ENCODE measurements at regions not wholly inside any gene's neighbourhood (a gene's known extent, or its start where the extent isn't known, plus 50 kb on each side); places are given as distances from the start of the nearest gene placed in this dataset.

DNA sequence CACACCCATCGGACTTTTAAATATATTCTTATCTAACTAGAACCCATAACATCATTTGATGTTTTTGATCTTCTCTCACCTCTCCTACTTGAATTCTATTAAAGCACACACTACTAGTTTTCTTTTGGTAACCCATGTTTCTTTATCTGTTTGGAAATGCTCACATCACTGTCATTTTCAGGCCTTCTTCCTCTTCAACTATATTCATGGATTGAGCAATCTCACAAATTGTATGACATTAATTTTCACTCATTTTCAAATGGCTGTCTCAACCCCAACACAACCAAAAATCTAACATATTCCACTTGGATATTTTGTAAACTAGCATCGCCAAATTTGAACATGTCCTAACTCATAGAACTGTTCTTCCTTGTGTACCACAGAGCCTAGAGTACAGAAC lies 488.0 kb upstream of the SEMA3A start:
- H3K9me2 ChIP-seq (ENCODE audit: insufficient read depth) = no peaks in the 10 kb centered on the region
- H3K27ac ChIP-seq (ENCODE audit: low read depth, low read length) = no peak overlapping the region
- intact Hi-C loops (cut with micrococcal nuclease) = no loop called here
- no peaks in the 10 kb centered on the region for H3K36me3 ChIP-seq (ENCODE audit: control insufficient read depth in 1 of 2, insufficient read depth in 2 of 2, low read length in 2 of 2)
- H3K9me3 ChIP-seq (ENCODE audit: control insufficient read depth in 1 of 2, insufficient read depth in 1 of 2, low read depth in 1 of 2, low read length in 2 of 2) = no peaks in the 10 kb centered on the region
- H3K4me3 ChIP-seq (replicated peaks in 1 of 2; ENCODE audit: low read depth in 1 of 2, low read length in 2 of 2) = no peak overlapping the region
- ChIA-PET RAD21 (ENCODE audit: low non-redundant PET in 1 of 2, low total read pairs in 2 of 2, uncharacterized antibody in 2 of 2, unreplicated experiment in 2 of 2) (no interaction called here), CTCF (no interaction called here), POLR2A (no interaction called here)
- DNase-seq (ENCODE audit: low read depth, low spot score) (no peak), ATAC-seq (no peak)
- H3K79me2 ChIP-seq (ENCODE audit: insufficient read depth, low read length) = no peaks in the 10 kb centered on the region
- no peaks in the 10 kb centered on the region for H3K27me3 ChIP-seq (ENCODE audit: insufficient read depth, low read length)
- BruUV-seq (replicated peaks) = no TSS peak
- no peak overlapping the region for H3K9ac ChIP-seq (ENCODE audit: low read length)
- no peak overlapping the region for H3K4me2 ChIP-seq (ENCODE audit: low read length)
- no peaks in the 10 kb centered on the region for H4K20me1 ChIP-seq (ENCODE audit: insufficient read depth)
- H3K4me1 ChIP-seq (ENCODE audit: control insufficient read depth in 1 of 2, insufficient read depth in 2 of 2, low read length in 2 of 2) = no peaks in the 10 kb centered on the region
- TF ChIP-seq ELF1 (IDR thresholded peaks at IDR 0.05; ENCODE audit: borderline replicate concordance, low read depth) (no peak), CBX3 (IDR thresholded peaks at IDR 0.05; ENCODE audit: low read depth) (no peak), RAD21 (IDR thresholded peaks at IDR 0.05; ENCODE audit: low read depth) (no peak), SP1 (IDR thresholded peaks at IDR 0.05; ENCODE audit: low read depth) (no peak), CEBPB (IDR thresholded peaks at IDR 0.05; ENCODE audit: low read depth) (no peak), EZH2phosphoT487 (IDR thresholded peaks at IDR 0.05; ENCODE audit: borderline replicate concordance) (no peak), POLR2A (IDR thresholded peaks at IDR 0.05; ENCODE audit: borderline replicate concordance, extremely low read depth, insufficient read depth, insufficient read length) (no peak), EGR1 (IDR thresholded peaks at IDR 0.05; ENCODE audit: low read depth) (no peak), ZNF274 (IDR thresholded peaks at IDR 0.05; ENCODE audit: low read depth, low read length) (no peak), POLR2AphosphoS5 (IDR thresholded peaks at IDR 0.05; ENCODE audit: low read depth, low read length) (no peak), FOSL1 (IDR thresholded peaks at IDR 0.05; ENCODE audit: low read depth) (no peak), ZFX (IDR thresholded peaks at IDR 0.05) (no peak), EZH2 (IDR thresholded peaks at IDR 0.05) (no peak), SRF (IDR thresholded peaks at IDR 0.05; ENCODE audit: low read depth) (no peak), SIN3A (IDR thresholded peaks at IDR 0.05; ENCODE audit: low read depth) (no peak)
- TF ChIP-seq, protein P1, sequence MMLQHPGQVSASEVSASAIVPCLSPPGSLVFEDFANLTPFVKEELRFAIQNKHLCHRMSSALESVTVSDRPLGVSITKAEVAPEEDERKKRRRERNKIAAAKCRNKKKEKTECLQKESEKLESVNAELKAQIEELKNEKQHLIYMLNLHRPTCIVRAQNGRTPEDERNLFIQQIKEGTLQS (IDR thresholded peaks at IDR 0.05) = no peak
- TF ChIP-seq, protein P2, sequence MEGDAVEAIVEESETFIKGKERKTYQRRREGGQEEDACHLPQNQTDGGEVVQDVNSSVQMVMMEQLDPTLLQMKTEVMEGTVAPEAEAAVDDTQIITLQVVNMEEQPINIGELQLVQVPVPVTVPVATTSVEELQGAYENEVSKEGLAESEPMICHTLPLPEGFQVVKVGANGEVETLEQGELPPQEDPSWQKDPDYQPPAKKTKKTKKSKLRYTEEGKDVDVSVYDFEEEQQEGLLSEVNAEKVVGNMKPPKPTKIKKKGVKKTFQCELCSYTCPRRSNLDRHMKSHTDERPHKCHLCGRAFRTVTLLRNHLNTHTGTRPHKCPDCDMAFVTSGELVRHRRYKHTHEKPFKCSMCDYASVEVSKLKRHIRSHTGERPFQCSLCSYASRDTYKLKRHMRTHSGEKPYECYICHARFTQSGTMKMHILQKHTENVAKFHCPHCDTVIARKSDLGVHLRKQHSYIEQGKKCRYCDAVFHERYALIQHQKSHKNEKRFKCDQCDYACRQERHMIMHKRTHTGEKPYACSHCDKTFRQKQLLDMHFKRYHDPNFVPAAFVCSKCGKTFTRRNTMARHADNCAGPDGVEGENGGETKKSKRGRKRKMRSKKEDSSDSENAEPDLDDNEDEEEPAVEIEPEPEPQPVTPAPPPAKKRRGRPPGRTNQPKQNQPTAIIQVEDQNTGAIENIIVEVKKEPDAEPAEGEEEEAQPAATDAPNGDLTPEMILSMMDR (IDR thresholded peaks at IDR 0.05 in 2 of 3, conservative IDR thresholded peaks at IDR 0.05 in 1 of 3; ENCODE audit: borderline replicate concordance in 1 of 3, insufficient read depth in 1 of 3, low read depth in 2 of 3, low read length in 2 of 3) = no peak
- TF ChIP-seq, protein P3, sequence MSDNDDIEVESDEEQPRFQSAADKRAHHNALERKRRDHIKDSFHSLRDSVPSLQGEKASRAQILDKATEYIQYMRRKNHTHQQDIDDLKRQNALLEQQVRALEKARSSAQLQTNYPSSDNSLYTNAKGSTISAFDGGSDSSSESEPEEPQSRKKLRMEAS (IDR thresholded peaks at IDR 0.05) = no peak
- TF ChIP-seq, protein P4, sequence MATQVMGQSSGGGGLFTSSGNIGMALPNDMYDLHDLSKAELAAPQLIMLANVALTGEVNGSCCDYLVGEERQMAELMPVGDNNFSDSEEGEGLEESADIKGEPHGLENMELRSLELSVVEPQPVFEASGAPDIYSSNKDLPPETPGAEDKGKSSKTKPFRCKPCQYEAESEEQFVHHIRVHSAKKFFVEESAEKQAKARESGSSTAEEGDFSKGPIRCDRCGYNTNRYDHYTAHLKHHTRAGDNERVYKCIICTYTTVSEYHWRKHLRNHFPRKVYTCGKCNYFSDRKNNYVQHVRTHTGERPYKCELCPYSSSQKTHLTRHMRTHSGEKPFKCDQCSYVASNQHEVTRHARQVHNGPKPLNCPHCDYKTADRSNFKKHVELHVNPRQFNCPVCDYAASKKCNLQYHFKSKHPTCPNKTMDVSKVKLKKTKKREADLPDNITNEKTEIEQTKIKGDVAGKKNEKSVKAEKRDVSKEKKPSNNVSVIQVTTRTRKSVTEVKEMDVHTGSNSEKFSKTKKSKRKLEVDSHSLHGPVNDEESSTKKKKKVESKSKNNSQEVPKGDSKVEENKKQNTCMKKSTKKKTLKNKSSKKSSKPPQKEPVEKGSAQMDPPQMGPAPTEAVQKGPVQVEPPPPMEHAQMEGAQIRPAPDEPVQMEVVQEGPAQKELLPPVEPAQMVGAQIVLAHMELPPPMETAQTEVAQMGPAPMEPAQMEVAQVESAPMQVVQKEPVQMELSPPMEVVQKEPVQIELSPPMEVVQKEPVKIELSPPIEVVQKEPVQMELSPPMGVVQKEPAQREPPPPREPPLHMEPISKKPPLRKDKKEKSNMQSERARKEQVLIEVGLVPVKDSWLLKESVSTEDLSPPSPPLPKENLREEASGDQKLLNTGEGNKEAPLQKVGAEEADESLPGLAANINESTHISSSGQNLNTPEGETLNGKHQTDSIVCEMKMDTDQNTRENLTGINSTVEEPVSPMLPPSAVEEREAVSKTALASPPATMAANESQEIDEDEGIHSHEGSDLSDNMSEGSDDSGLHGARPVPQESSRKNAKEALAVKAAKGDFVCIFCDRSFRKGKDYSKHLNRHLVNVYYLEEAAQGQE (IDR thresholded peaks at IDR 0.05; ENCODE audit: low read depth) = no peak
- TF ChIP-seq, protein P5, sequence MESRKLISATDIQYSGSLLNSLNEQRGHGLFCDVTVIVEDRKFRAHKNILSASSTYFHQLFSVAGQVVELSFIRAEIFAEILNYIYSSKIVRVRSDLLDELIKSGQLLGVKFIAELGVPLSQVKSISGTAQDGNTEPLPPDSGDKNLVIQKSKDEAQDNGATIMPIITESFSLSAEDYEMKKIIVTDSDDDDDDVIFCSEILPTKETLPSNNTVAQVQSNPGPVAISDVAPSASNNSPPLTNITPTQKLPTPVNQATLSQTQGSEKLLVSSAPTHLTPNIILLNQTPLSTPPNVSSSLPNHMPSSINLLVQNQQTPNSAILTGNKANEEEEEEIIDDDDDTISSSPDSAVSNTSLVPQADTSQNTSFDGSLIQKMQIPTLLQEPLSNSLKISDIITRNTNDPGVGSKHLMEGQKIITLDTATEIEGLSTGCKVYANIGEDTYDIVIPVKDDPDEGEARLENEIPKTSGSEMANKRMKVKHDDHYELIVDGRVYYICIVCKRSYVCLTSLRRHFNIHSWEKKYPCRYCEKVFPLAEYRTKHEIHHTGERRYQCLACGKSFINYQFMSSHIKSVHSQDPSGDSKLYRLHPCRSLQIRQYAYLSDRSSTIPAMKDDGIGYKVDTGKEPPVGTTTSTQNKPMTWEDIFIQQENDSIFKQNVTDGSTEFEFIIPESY (IDR thresholded peaks at IDR 0.05; ENCODE audit: extremely low read depth, insufficient replicate concordance, low read length) = no peak
- peak overlapping the region; percentile 6 for H2AFZ ChIP-seq (ENCODE audit: low read depth, low read length, poor library complexity, severe bottlenecking)

Measured in HCT116 (cell line).